Left renal cortex interstitium (tissue), 4 donors: ENCODE measurements at regions not wholly inside any gene's neighbourhood (a gene's known extent, or its start where the extent isn't known, plus 50 kb on each side); places are given as distances from the start of the nearest gene placed in this dataset.
"Not testable (repeated sequence)": the region's sequence is repeated elsewhere in the genome, so short reads cannot be mapped to it uniquely, and the experiment has no call there.

Experiments used
- DNase-seq, 4 donors: peaks; one replicate each; pipeline ENCODE4 v3.0.0-alpha.2; 2013; ENCODE audit warnings: low read depth in 4 of 4, low spot score in 2 of 4, missing footprints in 1 of 4

DNA sequence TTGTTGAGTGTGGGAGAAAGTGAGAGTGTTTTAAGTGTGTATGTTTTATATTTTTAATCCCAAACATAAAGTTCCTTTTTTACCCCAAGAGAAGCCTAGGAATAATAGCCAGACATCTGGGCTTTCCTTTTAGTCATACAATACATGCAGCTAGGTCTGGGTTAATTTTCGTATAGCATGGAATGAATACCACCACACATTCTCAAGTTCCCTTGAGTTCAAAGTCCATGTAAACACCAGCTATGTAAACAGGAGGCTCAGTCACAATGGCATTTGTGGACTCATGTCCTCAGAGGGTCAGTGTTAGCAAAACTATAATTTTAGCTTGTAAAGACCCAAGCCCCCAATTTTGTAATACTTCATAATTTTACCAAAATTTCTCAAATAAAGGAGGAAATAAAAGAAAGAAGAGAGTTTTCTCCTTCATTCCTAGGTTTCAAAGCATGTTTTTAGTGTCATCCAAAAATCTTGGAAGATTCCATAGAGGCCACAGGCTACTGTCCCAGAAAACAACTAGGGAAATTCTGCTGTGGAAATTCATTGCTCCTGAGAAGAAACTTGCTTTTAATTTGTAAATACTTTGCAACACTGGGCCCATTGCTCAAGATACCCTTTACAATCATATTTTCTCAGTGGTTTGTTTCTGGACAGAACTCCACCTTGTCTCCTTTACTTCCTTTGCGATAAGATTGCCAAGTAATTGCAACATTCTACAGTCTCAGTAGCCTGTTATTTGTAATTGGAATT lies 671.2 kb downstream of the COL12A1 start:
- peak in 3 of 4 donors; percentile 34 to 56 (median 39) for DNase-seq

DNA sequence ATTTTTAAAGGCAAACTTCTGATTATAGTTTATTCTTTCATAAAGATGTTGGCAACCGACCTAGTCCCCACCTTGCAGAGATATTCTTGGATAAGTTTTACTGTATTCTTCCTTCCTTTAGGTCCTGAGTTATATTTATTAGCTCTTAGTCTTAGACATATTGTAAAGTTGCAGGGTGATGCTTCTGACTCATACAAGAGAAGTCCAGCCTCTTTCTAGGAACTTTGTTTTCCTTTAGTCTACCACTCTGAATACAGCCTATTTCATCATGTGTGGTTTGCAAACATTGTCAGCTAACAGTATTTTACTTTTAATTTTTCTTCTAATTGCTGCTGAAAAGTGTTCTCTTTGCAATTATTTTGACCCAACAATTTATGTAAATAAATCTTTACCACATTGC lies 686.7 kb downstream of the COL12A1 start:
- no peak for DNase-seq

DNA sequence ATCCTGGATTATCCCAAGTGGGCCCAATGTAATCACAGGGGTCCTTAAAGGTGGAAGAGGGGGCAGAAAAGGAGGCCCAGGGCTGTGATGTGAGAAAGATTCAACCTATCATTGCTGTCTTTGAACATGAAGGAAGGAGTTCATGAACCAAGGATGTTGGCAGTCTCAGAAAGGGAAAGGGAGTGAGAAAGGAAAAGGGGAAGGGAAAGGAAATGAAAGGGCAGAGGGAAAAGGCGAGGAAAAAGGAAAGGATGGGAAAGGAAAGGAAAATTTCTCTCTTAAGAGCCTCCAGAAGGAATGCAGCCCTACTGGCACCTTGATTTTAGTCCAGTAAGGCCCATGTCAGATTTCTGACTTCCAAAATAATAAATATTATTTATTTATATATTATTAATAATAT lies 687.8 kb downstream of the COL12A1 start:
- DNase-seq = no peak

DNA sequence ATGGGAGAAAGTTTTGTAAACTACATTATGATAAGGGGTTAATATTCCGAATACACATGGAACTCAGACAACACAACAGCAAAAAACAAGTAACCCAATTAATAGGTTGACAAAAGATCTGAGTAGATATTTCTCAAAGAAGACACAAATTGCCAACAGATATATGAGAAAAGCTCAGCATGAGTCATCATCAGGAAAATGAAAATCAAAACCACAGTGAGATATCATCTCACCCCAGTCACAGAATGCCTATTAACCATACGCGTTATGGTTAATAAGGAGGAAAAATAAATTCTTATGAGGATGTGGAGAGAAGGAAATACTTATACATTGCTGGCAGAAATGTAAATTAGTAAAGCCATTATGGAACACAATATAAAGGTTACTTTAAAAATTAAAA lies 695.0 kb downstream of the COL12A1 start:
- no peak for DNase-seq

DNA sequence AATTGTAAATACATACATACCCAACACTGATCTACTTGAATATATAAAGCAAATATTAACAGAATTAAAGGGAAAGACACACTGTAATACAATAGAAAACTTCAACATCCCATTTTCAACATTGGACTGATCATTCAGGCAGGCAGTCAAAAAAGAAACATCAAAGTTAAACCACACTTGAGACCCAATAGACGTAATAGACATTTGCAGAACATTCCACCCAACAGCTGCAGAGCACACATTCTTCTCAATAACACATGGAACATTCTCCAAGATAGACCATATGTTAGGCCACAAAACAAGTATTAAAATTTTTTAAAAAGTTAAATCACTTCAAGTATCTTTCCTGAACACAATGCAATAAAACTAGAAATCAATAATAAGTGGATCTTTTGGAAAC lies 698.2 kb downstream of the COL12A1 start:
- no peak for DNase-seq

DNA sequence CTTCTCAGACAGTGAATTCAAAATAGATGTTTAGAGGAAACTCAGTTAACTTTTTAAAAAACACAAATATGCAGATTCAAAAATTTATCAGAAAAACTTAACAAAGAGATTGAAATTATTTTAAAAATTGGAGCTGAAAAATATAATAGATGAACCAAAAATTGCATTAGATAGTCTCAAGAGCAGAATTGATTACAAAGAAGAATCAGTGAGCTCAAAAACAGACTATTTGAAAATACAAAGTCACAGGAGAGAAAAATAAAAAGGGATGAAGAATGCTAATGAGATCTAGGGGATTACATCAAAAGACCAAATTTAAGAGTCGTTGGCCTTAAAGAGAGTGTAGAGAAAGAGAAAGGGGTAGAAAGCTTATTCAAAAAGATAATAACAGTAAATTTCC lies 700.5 kb downstream of the COL12A1 start:
- no peak for DNase-seq

DNA sequence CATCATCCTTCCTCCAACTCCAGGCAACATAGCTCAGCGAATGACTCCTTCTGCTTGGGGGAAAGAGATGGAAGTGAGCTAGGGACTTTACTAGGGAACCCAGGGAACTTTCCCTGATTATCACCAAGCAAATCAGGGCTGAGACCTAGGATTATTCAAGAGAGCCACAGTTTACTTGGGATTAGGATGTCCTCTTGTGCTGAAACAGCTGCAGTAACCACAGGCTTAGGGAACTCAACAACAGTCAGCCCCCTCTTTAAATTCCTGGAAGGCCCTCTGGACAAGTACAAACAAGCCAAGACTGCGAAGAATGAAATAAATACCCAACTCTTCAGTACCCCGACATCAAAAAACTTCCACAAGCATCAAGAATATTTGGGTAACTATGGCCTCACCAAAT lies 700.9 kb downstream of the COL12A1 start:
- no peak for DNase-seq

DNA sequence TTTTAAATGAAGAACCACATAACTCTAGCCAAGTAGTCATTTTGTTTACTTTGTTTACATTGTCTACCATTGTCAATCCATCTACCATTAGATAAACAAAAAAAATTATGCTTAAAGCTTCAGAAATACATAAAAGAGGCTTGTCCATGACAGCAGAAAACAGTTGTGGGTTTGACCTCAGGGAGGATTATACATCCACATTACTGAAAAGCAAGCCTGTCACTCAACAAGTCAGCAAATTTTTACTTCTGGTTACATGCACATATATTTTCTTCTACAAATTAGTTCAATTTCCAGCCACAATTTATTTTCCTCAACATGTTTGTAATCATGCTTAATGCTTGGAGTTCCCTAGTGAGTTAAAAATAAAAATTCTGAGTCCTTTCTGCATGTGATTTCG lies 713.3 kb downstream of the COL12A1 start:
- no peak for DNase-seq

DNA sequence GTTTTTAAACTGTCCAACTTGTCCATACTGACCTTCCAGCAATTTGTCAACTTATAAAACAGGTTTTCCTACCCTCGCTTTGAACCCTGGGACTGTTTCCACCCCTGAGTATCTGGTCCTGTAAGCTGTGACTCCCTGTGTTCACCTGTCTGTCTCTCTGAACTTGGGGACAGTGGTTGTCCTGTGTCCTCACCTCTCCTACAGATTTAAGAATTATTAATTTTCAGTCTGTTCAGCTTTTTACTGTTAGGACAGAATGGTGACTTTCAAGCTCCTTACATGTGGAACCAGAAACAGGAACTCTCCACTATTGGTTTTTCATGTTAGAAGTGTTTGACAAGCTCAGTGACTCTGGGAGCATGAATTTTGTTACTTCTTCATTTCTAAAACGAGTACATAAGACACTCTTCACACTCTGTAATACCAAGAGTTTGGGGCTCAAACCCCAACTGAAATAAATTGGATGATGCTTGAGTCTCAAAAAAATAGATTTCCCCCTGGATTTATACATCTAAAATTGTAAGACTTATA lies 713.9 kb downstream of the COL12A1 start:
- DNase-seq = no peak

DNA sequence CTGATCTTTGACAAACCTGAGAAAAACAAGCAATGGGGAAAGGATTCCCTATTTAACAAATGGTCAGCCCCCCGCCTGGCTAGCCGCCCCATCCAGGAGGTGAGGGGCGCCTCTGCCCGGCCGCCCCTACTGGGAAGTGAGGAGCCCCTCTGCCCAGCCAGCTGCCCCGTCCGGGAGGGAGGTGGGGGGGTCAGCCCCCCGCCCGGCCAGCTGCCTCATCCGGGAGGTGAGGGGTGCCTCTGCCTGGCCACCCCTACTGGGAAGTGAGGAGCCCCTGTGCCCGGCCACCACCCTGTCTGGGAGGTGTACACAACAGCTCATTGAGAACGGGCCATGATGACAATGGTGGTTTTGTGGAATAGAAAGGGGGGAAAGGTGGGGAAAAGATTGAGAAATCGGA lies 717.1 kb downstream of the COL12A1 start:
- DNase-seq = not testable (repeated sequence)

DNA sequence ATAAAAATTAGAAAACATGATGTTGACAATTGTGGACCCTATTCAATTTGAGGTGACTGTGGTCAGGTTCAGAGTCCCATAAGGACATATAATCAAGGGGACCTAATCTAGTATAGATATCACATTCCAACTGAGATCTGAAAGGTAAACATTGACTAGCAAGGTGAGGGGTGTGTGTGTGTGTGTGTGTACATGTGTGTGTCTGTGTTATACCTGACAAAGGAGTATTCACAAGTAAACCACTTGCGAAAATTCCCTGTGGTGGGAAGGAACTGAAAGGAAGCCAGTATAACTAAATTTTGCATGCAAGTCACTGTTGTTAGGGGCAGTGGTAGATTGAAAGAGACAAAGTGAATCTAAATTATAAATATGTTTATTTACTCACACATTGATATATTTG lies 723.7 kb downstream of the COL12A1 start:
- DNase-seq = no peak

DNA sequence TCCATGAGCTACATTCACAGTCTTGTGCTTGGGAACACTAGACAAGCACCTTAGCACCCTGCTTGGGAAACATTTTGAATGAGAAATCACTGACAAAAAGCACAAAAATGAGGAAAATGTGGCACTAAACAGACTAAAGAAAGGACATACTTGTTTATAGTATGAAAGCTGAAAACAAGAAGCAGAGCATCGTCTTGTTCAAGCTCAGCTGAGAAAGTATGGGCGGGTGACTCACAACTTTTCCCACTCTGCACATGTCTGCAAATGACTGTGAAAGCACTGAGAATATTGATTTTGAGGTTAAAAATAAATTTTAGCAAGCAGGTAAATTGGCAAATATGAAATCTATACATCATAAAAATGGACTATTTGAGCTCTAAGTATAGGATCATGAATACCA lies 725.3 kb downstream of the COL12A1 start:
- DNase-seq = no peak

DNA sequence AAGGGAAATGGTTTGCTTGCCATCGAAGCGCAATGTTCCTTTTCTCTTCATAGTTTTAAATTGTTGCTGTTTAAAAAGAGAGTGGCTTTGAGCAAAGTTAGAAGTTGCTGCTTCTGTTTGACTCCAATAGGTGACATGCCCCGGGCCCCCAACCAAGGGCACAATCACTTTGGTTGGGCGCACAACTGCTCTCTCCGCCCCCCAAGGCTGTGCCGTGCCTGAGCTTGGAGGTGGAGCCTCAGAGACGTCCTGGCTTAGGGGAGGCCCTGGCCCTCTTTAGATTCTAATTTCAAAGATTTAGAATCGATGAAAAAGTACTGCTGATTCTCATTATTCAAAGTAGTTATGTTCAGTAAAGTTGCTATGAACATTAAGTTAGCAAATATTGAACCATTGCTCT lies 725.9 kb downstream of the COL12A1 start:
- no peak for DNase-seq

DNA sequence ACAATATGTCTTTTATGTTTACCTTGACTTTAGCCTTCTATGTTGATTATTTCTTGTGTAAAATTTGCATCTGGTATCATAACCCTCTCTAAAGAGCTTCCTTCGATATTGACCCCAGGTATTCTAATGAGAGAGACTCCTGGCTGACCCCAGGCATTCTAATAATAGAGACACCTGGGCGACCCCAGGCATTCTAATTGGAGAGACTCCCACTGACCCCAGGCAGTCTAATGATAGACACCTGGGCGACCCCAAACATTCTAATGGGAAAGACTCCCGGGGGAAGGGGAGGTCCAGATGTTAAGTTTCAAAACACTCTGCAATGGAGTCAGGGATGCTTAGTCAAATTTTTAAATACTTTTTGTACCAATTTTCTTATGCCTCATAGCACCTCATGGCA lies 726.4 kb downstream of the COL12A1 start:
- DNase-seq = no peak

DNA sequence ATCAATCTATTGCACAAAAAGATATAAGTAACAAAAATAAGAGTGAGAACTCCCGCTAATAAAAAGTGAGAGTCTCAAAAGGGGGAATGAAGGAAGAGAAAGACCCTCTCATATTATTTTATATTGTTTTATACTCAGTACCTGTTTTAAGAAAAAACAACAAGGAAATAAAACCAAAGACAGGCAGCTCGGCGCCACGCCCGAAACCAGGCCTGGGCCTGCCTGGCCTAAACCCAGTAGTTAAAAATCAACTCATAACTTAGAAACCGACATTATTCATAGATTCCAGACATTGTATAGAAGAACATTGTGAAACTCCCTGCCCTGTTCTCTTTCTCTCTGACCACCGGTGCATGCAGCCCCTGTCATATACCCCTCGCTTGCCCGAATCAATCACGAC lies 731.8 kb downstream of the COL12A1 start:
- DNase-seq = not testable (repeated sequence)

DNA sequence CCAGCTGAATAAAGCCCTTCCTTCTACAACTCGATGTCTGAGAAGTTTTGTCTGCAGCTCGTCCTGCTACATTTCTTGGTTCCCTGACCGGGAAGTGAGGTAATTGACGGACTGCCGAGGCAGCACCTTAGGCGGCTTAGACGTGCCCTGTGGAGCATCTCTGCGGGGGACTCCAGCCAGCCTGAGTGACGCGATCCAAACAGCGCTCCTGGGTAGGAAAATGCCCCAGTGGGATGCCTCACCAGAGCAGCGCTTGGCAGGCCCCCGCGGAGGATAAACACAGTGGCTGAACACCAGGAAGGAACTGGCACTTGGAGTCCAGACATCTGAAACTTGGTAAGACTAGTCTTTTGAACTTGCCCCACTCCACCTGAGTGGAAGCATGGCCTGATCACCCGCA lies 737.3 kb downstream of the COL12A1 start:
- not testable (repeated sequence) for DNase-seq

DNA sequence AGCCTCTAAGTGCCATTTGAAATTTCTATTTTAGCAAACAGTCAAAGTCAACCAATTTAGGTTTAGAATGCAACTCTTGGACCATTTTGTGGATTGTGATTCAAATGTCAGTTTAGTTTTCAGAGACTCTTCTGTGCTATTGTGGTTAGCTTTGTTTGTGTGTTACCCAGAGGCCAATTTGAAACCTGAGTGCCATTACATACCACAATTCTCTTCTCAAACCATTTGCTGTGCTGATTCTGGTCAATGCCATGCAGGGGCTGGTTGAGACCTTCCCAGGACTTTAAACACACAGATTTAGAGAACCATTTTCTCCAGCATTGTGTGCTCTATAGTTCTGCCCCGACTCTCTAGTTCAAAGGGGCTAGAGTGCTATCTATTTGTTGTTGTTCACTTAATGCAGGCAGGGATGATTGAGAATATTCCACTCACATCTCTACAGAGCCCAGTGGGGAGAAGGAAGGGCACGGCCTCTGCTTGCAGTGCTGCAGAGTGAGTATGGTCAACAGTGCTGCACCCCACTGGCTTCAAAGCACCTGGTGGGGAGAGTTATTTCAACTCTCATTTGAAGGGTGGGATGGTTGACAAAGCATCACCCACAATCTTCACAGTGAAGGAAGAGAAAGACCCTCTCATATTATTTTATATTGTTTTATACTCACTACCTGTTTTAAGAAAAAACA lies 738.2 kb downstream of the COL12A1 start:
- no peak for DNase-seq

DNA sequence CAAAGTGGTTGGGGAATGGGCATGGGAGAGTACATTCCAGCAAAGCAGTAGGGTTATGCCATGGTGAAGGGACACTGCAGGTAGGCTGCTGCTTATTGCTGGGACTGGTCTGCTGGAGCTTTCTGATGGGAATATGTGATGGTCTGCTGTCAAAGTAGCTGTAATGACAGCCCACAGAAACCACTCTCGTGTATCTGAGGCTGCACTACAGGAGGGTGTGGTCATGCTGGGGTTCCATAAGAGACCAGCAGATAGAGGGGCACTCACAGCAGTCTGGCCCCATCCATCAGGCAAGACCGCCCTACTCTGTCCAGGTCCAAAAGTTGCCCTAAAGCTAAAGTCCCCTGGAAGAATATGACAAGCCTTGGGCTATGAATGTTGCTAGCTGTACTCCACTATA lies 739.3 kb downstream of the COL12A1 start:
- no peak for DNase-seq

DNA sequence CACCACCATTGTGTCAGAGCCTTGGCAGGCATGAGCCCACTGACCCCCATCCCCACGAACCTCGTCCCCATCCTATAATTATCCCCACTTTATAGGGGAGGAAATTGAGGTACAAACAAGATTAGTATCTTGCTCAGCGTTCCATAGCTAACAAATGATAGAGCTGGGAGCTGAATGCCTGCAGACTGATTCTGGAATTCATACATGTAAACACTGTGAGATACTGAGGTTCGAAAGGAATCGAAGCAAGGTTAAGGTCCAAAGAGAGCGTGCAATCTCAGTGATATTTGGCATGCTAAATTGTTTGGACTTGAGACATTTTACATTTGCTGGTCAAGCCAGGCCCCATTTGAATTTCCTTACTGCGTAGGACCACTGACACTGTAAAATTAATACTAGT lies 746.6 kb downstream of the COL12A1 start:
- DNase-seq = no peak

DNA sequence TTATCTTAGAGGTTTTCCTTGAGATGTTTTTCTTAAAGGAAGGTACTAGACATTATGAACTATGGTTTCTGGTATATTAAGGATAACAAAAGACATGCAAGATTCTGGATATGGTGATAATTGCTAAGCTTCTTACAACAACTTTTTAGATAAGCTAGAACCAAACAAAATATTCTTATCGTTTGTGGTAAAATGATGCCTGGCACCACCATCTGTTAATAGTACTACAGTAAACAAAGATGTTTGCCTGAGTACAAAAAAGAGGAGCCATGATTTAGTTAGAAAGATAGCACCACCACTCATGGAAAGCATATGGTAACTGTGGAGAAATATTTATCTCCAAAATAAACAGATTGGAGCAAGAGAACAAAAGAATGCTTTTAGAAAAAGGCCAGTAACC lies 747.3 kb downstream of the COL12A1 start:
- DNase-seq = no peak

DNA sequence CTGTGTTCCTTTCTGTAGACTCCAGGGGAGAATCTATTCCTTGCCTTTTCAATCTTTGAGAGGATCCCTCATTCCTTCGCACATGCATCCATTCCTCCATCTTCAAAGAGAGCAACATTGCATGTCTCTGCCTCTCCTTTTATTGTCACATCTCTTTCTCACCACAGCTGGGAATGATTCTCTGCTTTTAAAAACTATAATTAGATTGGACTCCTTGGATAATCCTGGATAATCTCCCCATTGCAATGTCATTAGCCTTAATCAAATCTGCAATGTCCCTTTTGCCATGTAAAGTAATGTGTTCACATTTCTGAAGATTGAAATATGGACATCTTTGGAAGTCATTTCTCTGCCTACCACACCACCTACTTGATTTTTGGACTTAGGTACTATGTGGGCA lies 750.1 kb downstream of the COL12A1 start:
- DNase-seq = no peak

DNA sequence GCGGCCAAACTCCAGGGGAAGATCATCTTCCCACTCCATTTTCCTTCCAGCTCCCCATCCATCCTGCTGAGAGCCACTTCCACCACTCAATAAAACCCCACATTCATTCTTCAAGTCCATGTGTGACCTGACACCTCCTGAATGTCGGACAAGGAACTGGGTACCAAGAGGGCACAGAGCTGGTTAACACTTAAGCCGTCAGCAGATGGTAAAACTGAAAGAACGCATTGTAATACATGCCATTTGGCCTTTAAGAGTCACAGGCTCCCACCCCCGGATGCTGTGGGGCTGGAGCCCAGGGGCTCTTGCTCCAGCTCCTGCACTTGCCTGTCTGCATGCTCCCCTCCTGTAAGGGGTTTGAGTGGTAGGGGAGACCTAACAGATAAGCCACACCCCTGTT lies 753.9 kb downstream of the COL12A1 start:
- no peak for DNase-seq
